NCI-H526 (cell line): ENCODE measurements at regions not wholly inside any gene's neighbourhood (a gene's known extent, or its start where the extent isn't known, plus 50 kb on each side); places are given as distances from the start of the nearest gene placed in this dataset.
A peak's percentile ranks its signal among the peaks of the same experiment; 100 is the strongest.
"Not testable (repeated sequence)": the region's sequence is repeated elsewhere in the genome, so short reads cannot be mapped to it uniquely, and the experiment has no call there.

Source experiments
- DNase-seq, 2 experiments: peaks; one replicate each; lab custom pipeline; 2025; lab: John Stamatoyannopoulos, UW

GRCh38 chr4:186979961-186980745, 256.5 kb upstream of the FAT1 start:
- no peak for DNase-seq

GRCh38 chr4:186981161-186981560, 257.5 kb upstream of the FAT1 start:
- DNase-seq: no peak

- DNase-seq: no peak
These were observed 258.5 kb upstream of the FAT1 start for GRCh38 chr4:186982160-186982559.

- DNase-seq: no peak
These were observed 260.5 kb upstream of the FAT1 start for GRCh38 chr4:186984105-186984644.

- DNase-seq: no peak
These were observed 276.0 kb upstream of the FAT1 start for GRCh38 chr4:186999686-187000085.

GRCh38 chr4:187000281-187000680, 276.6 kb upstream of the FAT1 start:
- no peak for DNase-seq

GRCh38 chr4:187002133-187002532, 278.5 kb upstream of the FAT1 start:
- DNase-seq: not testable (repeated sequence)

GRCh38 chr4:187004628-187005027, 281.0 kb upstream of the FAT1 start:
- no peak for DNase-seq

- no peak for DNase-seq
These were observed 282.5 kb upstream of the FAT1 start for GRCh38 chr4:187006189-187006618.

GRCh38 chr4:187010052-187010451, 286.4 kb upstream of the FAT1 start:
- no peak for DNase-seq

GRCh38 chr4:187016101-187016500, 292.4 kb upstream of the FAT1 start:
- no peak for DNase-seq

GRCh38 chr4:187017147-187017546, 293.5 kb upstream of the FAT1 start:
- DNase-seq: peak in 1 of 2 experiments; percentile 13

GRCh38 chr4:187019896-187020295, 296.2 kb upstream of the FAT1 start:
- no peak for DNase-seq

- DNase-seq: no peak
These were observed 297.0 kb upstream of the FAT1 start for GRCh38 chr4:187020676-187021075.

- no peak for DNase-seq
These were observed 298.0 kb upstream of the FAT1 start for GRCh38 chr4:187021436-187022205.

- no peak for DNase-seq
These were observed 303.6 kb upstream of the FAT1 start for GRCh38 chr4:187027272-187027671.

- no peak for DNase-seq
These were observed 318.6 kb upstream of the FAT1 start for GRCh38 chr4:187042251-187042650.

GRCh38 chr4:187046471-187046870, 322.8 kb upstream of the FAT1 start:
- no peak for DNase-seq

- DNase-seq: no peak
These were observed 335.4 kb upstream of the FAT1 start for GRCh38 chr4:187059021-187059420.

GRCh38 chr4:187059895-187060294, 336.2 kb upstream of the FAT1 start:
- DNase-seq: peak in 1 of 2 experiments; percentile 17

- DNase-seq: peak in 1 of 2 experiments; percentile 14
These were observed 336.9 kb upstream of the FAT1 start for GRCh38 chr4:187060551-187060950.

GRCh38 chr4:187063251-187063650, 339.6 kb upstream of the FAT1 start:
- no peak for DNase-seq

GRCh38 chr4:187064033-187064432, 340.4 kb upstream of the FAT1 start:
- no peak for DNase-seq
